ENCODE measurements at regions not wholly inside any gene's neighbourhood (a gene's known extent, or its start where the extent isn't known, plus 50 kb on each side); places are given as distances from the start of the nearest gene placed in this dataset.

DNA sequence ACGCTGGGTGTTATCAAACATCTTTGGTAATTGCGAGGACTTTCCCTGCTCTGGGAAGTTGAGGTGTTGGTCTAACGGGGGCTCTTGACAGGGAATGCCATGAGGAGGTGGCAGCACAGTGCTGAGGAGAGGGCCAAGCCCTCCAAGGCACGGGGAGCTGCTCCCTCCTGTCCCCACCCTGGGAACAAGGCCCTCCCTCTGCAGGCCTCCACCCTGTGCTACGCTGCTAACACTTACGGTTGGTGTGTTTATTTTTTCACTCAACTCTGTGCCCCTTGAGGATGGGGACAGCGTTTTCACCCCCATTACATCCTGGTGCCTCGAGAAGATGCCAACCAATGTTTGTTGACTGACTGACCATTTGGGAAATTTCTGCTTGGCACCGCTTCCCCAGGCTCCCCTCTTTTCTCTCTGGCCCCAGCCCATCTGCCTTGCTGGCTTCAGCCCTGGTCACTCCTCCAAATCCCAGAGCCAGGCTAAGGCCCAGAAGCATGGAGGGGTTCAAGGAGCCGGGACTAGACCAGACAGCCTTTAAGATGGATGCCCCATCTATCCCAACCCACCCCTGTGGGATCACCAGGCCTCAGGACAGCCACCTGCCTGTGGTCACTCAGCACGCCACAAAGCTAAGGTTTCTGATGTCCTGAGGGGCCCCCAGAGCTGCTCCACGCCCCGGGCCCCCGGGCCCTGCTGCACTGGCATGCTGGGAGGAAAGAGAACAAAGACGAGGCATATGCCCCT lies 125.7 kb downstream of the BARX1 start:
- TF ChIP-seq CTCF (IDR thresholded peaks at IDR 0.05; ENCODE audit: low read depth, low read length, poor library complexity, severe bottlenecking): no peak
- no peak for TF ChIP-seq EZH2phosphoT487 (IDR thresholded peaks at IDR 0.05; ENCODE audit: borderline replicate concordance, low read length)

Measured in DOHH2 (cell line).